NCI-H460 (cell line): ENCODE measurements at regions not wholly inside any gene's neighbourhood (a gene's known extent, or its start where the extent isn't known, plus 50 kb on each side); places are given as distances from the start of the nearest gene placed in this dataset.
"Not testable (repeated sequence)": the region's sequence is repeated elsewhere in the genome, so short reads cannot be mapped to it uniquely, and the experiment has no call there.

Experiments used
- DNase-seq: peaks from one replicate; pipeline ENCODE4 v3.0.0-alpha.2; 2016; ENCODE audit warnings: low read depth; ENCODE audit errors: extremely low read depth

DNA sequence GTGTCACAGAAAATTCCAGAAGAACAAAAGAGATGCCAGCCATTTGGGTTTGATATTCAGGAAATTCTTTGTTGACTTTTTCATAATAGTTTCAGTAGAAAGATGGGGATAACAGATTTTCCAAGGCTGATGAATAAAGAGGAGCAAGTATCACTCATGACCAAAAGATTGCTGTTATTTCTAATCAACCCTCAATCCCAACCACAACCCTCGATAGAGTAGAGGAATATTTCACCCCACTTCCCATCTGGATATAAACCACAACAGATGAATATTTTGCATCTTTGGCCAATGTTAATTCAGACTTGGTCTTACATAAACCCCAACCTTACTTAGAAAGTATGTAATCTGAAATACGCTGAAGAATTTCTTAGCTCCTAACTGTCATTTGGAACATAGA is 232.4 kb downstream of the SEC16B start:
- DNase-seq = no peak

DNA sequence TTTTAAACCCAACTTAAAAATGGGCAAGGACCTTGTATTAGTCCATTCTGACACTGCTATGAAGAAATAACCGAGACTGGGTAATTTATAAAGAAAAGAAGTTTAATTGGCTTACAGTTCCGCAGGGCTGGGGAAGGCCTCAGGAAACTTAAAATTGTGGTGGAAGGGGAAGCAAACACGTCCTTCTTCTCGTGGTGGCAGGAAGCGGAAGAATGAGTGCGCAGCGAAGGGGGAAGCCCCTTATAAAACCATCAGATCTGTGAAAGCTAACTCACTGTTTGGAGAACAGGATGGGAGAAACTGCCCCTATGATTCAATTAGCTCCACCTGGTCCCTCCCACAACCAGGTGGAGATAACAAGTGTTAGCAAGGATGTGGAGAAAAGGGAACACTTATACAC is 237.7 kb downstream of the SEC16B start:
- DNase-seq = no peak

DNA sequence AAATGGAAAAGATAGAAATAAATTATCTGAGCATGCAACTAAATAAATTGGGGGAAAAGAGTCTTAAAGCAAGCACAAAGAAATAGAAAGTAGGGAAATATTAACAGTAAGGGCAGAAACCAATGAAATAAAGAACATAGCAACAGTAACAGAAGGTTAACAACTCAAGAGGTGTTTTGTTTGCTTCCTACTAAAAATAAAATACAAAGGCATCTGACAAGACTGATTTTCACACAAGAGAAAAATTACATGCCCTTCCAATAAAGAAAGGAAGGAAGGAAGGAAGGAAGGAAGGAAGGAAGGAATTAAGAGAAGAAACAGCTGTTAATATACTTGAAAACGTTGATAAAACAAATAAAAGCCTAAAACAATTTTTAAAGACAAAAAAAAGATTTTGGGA is 240.2 kb downstream of the SEC16B start:
- DNase-seq = no peak

DNA sequence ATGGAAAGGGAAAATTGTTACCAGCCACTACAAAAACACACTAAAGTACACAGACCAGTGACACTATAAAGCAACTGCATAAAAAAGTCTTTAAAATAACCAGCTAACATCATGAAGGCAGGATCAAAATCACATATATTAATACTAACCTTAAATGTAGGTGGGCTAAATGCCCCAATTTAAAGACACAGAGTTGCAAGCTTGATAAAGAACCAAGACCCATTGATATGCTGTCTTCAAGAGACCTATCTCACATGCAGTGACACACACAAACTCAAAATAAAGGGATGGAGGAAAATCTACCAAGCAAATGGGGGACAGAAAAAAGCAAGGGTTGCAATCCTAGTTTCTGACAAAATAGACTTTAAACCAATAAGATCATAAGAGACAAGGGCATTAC is 246.3 kb downstream of the SEC16B start:
- no peak for DNase-seq

DNA sequence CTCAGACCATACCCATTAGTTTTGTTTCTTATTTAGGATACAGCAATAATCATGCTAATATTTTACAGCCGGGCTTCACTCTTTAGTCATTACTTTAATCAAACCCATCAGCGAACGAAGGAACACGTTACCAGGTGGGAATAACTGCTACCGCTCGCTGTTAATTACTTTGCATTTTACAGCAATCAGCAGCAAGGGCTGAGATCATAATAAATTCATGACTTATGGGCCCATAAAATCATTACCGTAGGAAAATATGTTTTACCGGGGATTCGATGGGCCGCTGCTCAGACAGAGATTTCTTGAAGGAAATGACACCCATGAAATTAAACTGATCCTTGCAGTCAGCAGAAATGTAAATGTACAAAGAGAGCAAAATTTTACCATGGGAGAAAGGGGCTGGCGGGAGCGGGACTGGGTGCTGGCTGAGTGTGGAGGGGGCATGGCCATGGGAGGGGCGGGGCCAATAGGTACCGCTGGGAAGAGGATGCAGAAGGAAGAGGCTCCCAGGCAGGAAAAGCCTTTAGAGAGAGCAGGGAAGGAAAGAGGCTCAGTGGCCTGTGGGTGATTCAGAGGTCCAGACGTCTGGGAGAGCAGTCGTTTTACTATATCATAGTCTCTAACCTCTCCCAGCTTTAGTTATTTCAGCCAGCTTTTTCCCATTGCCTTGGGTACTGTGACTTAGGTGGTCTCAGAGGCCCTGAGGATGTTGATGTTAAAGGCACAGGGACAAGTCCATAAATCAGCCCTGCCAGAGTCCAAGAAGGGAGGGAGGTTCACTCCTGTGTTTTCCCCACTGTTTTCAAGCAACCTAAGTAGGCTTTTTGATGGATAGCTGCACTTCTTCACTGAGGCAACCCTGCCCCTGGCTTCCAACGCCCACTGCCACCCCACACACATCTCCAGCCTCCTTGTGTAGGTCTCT is 258.9 kb downstream of the SEC16B start:
- no peak for DNase-seq

DNA sequence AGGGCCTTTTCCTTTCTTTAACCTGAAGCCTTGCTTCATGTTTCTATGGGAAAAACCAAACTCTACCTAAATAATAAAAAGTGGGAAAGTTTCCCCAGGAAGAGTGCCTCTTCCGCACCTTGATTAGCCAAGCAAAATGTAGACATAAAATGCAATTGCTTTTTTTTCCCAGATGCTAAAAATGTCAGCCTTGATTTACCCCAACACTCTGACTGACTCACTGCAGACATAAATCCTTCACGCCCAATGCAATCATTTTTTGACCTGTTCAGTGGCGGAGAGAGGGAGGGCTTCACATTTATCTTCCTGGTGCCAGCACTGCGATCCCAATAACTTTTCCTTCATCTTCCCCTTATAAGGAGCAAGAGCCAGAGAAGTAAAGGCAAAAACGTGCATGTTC is 261.5 kb downstream of the SEC16B start:
- DNase-seq = no peak

DNA sequence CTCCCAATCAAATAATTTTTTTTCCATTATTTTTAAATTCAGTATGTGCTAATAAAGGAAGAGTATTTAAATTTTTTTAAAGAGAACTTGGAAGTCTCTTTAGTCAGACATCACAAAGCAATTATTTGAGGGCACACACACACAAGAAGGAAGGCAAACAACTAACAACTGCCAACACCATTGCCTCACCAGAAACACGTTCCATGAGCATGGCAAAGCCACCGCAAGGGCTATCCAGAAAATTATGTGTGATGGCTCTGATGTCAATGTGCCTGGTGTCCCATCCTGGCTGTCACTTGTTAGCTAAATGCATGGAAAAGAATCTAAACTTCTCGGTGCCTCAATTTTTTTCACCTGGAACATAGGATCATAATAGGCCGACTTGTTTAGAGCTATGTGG is 262.9 kb downstream of the SEC16B start:
- DNase-seq = no peak

DNA sequence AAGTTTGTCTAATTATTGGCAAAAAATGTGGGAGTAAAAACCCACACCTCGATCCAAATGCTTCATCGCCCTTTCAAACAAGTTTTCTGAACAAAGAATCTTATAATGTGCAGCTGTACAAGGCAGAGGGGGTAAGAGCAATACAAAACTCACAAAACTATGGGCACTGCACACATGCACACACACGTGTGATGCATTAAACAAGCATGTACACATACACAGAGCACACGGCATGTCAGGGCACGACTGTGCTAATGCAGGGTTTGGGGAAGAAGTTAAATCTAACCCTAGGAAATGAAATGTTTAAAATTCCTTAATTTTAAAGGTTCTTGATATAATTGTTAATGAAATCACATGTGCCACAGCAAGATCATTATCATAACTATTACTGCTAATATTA is 264.0 kb downstream of the SEC16B start:
- no peak for DNase-seq

DNA sequence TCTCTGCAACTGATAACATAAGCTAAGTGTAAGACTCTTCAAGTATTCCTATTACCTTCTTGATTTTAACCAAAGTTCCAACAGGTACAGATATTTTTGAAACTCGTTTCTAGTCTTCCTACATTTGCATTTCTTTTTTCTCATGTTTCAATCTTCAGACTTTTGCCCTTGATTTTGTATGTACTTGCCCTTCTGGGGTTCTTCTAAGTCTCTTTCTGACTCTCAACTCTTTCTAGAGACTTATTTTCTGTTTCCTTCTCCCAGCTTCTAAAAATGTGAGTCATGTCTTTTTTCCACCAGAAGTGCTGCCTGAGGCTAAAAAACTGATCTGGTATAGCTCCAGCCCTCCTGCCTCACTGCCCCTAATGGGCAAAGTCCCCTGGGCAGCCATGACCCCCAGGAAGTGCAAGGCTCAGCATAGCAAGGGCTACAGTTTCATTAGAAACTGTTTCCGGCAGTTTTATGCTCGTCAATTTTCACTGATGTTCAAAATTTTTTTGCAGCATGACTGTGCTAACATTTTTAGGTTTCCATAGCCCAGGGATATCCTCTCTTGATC is 265.9 kb downstream of the SEC16B start:
- no peak for DNase-seq

DNA sequence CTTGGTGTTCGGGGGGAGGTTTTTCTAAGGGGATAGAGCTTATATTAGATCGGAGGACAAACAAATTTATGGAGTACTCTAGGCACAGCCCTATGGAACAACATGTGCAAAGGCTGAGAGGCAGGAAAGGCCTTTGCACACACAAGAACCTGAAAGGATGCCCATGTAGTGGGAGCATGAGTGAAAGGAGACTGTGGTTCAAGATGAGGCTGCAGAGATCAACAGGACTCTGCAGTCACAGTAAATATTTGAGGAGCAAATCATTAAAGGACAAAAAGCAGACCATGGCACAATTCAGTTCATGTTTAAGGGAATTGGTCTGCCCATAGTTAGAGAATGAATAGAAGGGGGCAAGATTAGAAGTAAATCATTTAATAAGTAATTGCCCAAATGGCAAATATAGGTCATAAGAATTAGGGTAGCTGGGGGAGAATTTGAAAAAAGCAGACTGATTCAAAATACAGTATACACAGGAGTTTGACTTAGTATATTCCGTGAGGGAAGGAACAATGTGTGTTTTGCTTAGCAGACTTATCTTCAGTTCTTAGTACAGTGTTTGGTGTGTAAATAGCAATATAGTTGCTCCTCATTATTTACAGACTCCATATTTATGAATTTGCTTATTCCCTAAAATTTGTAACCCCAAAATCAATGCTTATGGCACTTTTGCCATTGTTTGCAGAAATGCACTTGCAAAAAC is 268.1 kb downstream of the SEC16B start:
- no peak for DNase-seq

DNA sequence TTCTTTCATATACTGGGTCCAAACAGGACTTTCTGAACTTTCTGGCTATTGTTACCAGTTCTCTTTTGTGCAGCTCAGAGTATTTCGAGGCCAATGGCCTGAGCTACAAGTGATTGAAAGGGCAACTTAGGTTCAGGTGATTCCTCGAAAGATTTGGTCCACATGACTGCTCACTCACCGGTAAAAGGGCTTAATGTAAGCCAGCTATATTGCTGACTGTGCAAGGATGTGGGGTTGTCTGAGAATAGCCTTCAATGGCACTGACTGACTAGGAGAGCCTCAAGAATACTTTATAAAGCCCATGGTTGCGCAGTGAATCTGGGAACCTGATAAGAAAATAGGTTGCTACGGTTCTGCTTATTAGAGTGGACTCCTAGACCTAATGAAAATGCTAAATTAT is 269.0 kb downstream of the SEC16B start:
- no peak for DNase-seq

DNA sequence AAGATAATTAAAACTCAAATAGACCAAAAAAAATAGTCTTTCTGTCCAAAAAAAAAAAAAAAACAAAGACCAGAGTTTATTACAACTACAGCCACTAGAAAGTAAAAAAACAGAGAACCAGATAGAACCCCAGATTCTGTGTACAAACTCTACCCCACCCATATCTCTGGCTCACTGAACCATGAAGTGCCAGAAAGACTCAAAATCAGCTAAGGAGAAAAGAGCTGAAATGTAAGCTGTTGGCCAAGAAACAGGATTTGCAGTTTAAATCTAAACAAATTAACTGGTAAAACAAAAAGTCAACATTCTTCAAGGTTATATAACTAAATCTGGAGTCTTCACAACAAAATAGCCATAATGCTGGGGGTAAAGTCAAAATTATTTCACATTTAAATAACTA is 278.9 kb downstream of the SEC16B start:
- DNase-seq = no peak

DNA sequence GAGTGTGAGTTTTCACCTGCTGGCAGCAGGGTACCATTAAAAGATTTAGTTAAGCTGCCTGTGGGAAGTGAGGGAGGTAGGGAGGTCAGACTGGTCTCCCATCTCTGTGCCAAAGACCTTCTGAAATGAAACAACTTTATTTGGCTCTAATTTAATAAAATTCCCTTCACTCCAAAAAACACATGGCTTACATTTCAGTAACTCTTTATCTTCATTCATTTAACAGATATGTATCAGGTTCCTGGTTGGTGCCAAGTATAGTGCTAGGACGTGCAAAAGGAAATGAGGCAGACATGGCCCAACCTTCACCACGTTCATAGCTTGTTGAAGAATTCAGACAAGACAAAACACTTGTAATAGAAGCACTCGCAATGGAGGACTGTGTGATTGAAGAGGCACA is 282.3 kb downstream of the SEC16B start:
- DNase-seq = no peak

DNA sequence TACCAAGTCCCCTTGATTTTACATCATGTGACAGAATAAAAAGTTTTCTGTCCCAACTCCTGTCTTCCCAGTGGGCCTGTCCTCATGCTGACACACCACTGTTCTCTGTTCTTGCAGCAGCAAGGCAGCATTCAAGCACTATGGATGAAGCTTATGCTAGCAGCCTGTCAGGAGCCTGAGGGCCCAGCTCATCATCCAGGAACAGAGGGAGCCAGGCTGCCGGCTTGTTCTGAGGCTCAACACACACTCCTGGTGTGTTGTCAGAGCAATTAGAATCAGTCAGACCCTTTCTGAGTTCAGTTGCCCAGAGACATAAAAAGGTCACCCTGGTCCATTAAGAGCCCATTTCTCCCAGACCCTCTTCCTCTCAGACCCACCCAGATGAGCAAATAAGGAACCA is 282.9 kb downstream of the SEC16B start:
- DNase-seq = no peak

DNA sequence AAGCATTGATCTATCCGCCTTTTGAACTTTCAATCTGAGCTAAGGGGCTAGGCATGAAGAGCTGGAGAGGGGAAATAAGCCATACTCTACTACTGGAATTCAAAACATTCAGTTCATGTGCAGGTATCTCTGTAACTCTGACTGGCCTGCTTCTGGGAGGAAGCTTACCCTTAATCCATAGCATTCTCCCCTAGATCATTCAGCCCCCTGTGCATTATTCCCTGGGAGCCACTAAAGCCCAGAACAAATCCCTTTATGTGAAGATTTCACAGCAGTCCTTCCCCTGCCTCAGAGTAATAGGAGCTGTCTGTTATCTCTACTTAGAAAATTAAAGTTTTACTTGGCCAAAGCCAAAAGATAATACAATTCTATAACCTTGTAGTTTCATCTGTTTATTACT is 300.7 kb downstream of the SEC16B start:
- DNase-seq = no peak

DNA sequence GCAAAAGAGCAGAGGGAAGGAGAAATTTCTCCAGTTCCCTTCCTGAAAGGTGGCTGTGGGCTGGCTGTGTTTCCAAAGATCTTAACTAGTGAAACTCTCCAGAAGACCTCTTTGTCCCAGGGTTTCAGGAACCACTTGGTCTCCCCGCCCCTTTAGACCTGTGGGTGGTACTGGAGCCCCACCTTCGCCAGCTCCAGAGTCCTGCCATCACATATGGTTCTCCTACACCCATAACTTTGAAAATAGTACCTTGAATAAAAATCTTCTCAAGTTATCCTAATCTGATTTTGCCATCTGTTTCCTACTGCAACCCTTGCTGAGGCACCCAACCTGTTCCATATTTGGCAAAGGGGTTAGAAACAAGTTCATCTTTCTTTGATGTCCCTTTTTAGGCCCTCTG is 303.9 kb downstream of the SEC16B start:
- DNase-seq = no peak

DNA sequence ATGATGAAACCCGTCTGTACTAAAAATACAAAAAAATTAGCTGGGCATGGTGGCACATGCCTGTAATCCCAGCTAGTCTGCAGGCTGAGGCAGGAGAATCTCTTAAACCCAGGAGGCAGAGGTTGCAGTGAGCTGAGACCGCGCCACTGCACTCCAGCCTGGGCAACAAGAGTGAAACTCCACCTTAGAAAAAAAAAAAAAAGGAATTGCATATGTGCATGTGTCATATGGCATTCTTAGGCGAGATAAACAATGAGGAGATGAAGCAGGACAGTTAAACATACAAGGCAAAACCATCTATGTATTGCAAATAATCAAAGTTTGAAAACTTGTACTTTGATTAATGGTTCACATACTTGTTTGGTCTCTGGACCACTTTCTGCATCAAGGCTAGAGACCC is 305.1 kb downstream of the SEC16B start:
- DNase-seq = not testable (repeated sequence)

DNA sequence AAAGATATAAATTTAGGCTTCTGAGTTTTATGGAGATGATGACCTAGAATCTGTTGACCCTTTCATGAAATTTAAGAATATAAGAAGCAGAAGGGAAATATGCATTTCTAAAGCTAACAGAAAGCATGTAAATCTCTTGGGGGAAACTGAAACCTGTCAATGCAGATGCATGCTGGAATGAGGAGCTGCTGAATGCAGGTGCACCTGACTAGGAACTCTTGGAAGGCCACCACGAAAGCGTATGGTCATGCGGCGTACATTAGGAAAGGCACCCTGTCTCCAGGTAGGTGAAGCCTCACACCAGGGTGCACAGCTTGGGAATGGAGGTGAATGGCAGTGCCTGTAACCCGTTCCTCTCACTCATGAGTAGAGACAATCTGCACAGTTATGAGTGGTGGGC is 309.7 kb downstream of the SEC16B start:
- DNase-seq = no peak

DNA sequence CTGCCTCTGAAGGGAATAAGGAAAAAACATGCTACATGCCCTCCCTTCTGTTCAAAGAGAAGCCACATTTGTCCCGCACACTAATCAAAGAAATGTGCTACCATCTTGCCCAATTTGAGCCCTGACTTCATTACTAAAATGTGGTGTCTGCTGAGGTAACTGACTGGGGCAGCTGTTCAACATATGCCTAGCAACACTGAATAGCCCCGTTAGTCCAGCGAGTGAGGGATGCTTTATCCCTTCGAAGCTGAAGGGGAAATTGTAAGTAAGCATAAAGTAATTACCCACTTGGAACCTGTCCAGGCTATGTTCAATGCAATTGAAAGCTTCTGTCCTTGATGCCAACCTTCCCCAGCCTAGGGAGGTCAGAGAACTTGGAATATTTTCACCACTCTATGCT is 310.6 kb downstream of the SEC16B start:
- no peak for DNase-seq

DNA sequence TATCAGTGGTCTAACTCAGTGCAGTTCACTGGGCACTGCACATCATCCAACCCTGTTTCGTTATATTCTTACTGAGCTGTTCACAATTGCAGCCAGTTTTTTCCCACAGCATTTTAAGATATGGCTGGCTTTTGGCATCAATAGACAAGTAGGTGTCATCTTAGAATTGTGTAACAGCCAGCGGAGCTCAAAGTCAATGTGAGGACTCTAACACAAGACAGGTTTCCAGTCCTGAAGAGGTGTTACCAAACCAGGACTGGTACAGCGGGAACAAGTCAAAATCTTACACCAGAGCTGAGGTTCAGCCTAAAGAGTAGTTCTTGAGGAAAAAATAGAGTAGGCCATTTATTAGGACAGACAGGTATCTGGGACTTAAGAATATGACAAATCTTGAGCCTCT is 313.3 kb downstream of the SEC16B start:
- no peak for DNase-seq

DNA sequence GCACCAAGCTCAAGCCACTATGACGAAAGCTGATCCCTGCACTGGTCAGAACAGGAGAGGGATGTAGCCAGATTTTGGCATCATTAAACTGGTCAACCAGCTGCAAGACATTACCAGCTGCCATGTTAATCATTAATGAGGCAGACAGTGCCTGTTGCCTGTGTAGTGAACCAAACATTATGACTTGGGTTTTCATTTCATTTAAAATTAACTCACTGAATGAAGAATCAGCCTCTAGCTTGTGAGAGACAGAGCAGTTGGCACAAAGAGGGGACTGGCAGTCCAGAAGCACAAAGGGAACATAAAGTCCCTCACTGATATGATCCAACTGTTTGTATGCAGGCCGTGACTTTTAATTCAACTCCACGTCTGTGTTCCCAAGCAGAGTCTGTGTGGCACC is 318.9 kb downstream of the SEC16B start:
- DNase-seq = no peak

DNA sequence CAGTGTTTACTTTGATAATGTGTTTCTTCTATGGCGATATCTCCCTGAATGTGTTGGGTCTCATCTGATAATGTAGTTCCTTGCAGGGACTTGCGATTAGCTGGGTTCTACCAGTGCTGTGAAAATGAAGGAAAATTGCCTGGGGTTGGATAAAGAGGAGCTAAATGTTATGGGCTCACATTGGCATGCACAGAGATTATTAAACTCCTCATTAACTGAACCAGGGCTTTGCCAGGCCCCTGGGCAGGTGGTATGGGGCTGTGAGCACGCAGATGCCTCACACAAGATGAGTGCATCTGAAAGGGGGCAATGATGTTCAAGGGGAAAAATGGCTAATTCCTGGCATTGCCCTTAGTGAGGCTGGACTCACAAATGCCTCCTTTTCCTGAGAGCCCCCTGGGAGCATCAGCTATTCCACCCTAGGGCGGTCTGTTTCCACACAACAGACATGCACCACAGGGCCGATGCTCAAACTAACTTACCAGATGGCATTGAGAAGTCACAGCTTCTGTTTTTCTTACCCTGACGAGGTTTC is 321.1 kb downstream of the SEC16B start:
- DNase-seq = no peak
